PC-9 (cell line): ENCODE measurements at regions not wholly inside any gene's neighbourhood (a gene's known extent, or its start where the extent isn't known, plus 50 kb on each side); places are given as distances from the start of the nearest gene placed in this dataset.

Experiments used
- BruUV-seq: library from RNA; stranded (reverse); fragments of 400-500 nt; replicated peaks from 2 replicates; lab custom pipeline; 2021; lab: Mats Ljungman, UMichigan
- CTCF ChIA-PET: fragments of 300-600 bp; sonication (Branson Sonifier 250); formaldehyde crosslinking; loops from one replicate; lab custom pipeline; 2022; ENCODE audit warnings: antibody characterized with exemption; lab: Charles Lee
- POLR2A ChIA-PET: fragments of 300-600 bp; sonication (Branson Sonifier 250); formaldehyde crosslinking; loops from one replicate; lab custom pipeline; 2022; ENCODE audit warnings: antibody characterized with exemption; ENCODE audit not compliant: unreplicated experiment; lab: Charles Lee
- DNase-seq, 2 experiments: peaks; one replicate each; pipeline versions ENCODE4 v3.0.0 to v3.0.0-alpha.2; 2015 to 2022; ENCODE audit warnings: mixed read lengths in 1 of 2
- H2AFZ ChIP-seq: fragments of 200-600 bp; sonication (generic); 2 replicates; pipeline ENCODE4 v1.8.1; 2017; ENCODE audit warnings: antibody characterized with exemption
- H3F3A ChIP-seq: fragments of 200-600 bp; sonication (generic); 2 replicates; pipeline ENCODE4 v1.8.1; 2017; ENCODE audit warnings: antibody characterized with exemption, mild to moderate bottlenecking, low read depth; ENCODE audit not compliant: insufficient read depth
- H3K27ac ChIP-seq: fragments of 200-600 bp; sonication (generic); 2 replicates; pipeline ENCODE4 v1.6.1; 2016; ENCODE audit warnings: mixed run types
- H3K27me3 ChIP-seq: fragments of 200-600 bp; sonication (generic); 2 replicates; pipeline ENCODE4 v1.6.1; 2016; ENCODE audit warnings: low read depth, mixed run types; ENCODE audit not compliant: insufficient read depth
- H3K36me3 ChIP-seq: fragments of 200-600 bp; sonication (generic); 2 replicates; pipeline ENCODE4 v1.6.1; 2016; ENCODE audit warnings: low read depth, mixed run types
- H3K4me1 ChIP-seq: fragments of 200-600 bp; sonication (generic); replicated peaks from 2 replicates; pipeline ENCODE4 v1.6.1; 2016; ENCODE audit warnings: mixed run types; ENCODE audit not compliant: insufficient read depth
- H3K4me2 ChIP-seq: fragments of 200-600 bp; sonication (generic); 2 replicates; pipeline ENCODE4 v1.6.1; 2017; ENCODE audit warnings: mixed run types
- H3K4me3 ChIP-seq: fragments of 200-600 bp; sonication (generic); 2 replicates; pipeline ENCODE4 v1.6.1; 2016; ENCODE audit warnings: mixed run types
- H3K79me2 ChIP-seq: fragments of 200-600 bp; sonication (generic); 2 replicates; pipeline ENCODE4 v1.6.1; 2017; ENCODE audit warnings: low read depth, mixed run types
- H3K9me2 ChIP-seq: fragments of 200-600 bp; sonication (generic); 2 replicates; pipeline ENCODE4 v1.8.1; 2017; ENCODE audit warnings: mild to moderate bottlenecking; ENCODE audit not compliant: insufficient read depth
- H3K9me3 ChIP-seq: fragments of 200-600 bp; sonication (generic); 2 replicates; pipeline ENCODE4 v1.8.1; 2016; ENCODE audit warnings: low read depth; ENCODE audit not compliant: insufficient read depth
- H4K20me1 ChIP-seq: fragments of 200-600 bp; sonication (generic); 2 replicates; pipeline ENCODE4 v1.8.1; 2017; ENCODE audit not compliant: insufficient read depth
- CTCF ChIP-seq: fragments of 200-600 bp; sonication (generic); conservative IDR thresholded peaks from 2 replicates; pipeline ENCODE4 v1.6.1; 2017; ENCODE audit warnings: mixed run types, antibody characterized with exemption, mild to moderate bottlenecking, moderate library complexity
- EZH2 ChIP-seq: fragments of 200-600 bp; sonication (generic); IDR thresholded peaks from 2 replicates; pipeline ENCODE4 v1.8.0; 2017; ENCODE audit warnings: antibody characterized with exemption, low read depth
- intact Hi-C: fragments of 100-400 bp; cut with micrococcal nuclease; formaldehyde crosslinking; loops from one replicate; pipeline ENCODE4 v1.10.0; 2022; ENCODE audit not compliant: unreplicated experiment

DNA sequence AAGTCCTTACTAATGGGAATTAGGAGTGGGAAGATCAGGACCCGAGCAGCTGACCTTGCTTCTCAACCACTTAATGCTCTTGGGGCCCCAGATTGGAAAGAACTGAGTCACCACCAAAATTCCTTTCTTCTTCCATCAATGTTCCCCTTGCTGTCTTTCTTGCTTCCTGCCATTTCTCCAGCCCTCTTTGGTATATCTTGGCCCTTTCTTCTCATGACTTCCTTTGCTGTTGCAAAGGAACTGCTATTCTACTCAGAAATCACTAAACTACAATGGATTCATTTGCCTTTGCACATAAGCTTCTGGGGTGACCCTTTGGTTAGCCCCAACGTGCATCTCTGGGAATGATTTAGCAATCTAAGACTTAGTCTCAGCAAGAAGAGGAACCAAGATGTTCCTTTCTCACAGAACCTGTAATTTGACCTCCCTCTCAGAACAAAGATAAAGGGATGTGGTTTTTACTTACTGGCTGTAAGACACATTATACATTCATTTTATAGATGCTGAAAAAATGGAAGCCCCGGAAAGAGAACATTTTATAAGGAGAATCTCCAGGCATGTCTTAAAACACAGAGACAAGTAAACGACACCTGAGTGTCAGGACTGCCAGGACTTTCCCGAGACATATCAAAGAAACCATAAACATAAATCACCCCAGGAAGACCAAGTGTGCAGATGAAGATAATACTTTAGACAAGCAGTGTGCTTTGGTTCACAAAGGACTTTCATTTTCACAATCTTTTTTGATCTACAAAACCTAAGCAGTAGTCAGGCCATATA is 99.0 kb upstream of the TNFAIP3 start:
- H3K4me3 ChIP-seq, result no peak overlapping the region
- H2AFZ ChIP-seq, result no peak overlapping the region
- DNase-seq, result no peak
- H3K27me3 ChIP-seq, result no peaks in the 10 kb centered on the region
- ChIA-PET CTCF (interaction anchor here (0.7 kb wide), 1 partner anchor 341 kb away, joined by 3 read pairs; no protein-coding TSS in a partner anchor), POLR2A (no interaction called here)
- H3K9me3 ChIP-seq, result no peaks in the 10 kb centered on the region; the same call in 1 of the 2 replicates
- no TSS peak for BruUV-seq
- no peak overlapping the region for H3K4me2 ChIP-seq
- intact Hi-C loops, result no loop called here
- TF ChIP-seq EZH2 (no peak), CTCF (no peak)
- no peaks in the 10 kb centered on the region for H3K9me2 ChIP-seq
- H3F3A ChIP-seq, result peaks cover 27% of the 10 kb centered on the region
- no peaks in the 10 kb centered on the region for H3K36me3 ChIP-seq
- H3K27ac ChIP-seq, result no peak overlapping the region
- no peaks in the 10 kb centered on the region for H4K20me1 ChIP-seq
- no peaks in the 10 kb centered on the region for H3K79me2 ChIP-seq
- peaks cover 36% of the 10 kb centered on the region for H3K4me1 ChIP-seq

GRCh38 chr6:137768935-137769334 is 98.1 kb upstream of the TNFAIP3 start:
- no peak for DNase-seq
- Histone ChIP-seq H3K79me2 (no peaks in the 10 kb centered on the region), H3K9me3 (no peaks in the 10 kb centered on the region; the same call in 1 of the 2 replicates), H3K27me3 (no peaks in the 10 kb centered on the region), H3K4me3 (no peak overlapping the region), H2AFZ (no peak overlapping the region), H3K4me2 (no peak overlapping the region), H4K20me1 (no peaks in the 10 kb centered on the region), H3F3A (peaks cover 19% of the 10 kb centered on the region), H3K4me1 (peaks cover 27% of the 10 kb centered on the region), H3K27ac (no peak overlapping the region), H3K9me2 (no peaks in the 10 kb centered on the region), H3K36me3 (no peaks in the 10 kb centered on the region)
- ChIA-PET POLR2A (no interaction called here), CTCF (no interaction called here)
- TF ChIP-seq CTCF, result no peak
- intact Hi-C loops, result no loop called here
- no TSS peak for BruUV-seq

GRCh38 chr6:137769797-137770362 is 97.2 kb upstream of the TNFAIP3 start:
- Histone ChIP-seq H3K79me2 (no peaks in the 10 kb centered on the region), H3K4me1 (peaks cover 18% of the 10 kb centered on the region), H3F3A (peaks cover 9% of the 10 kb centered on the region), H3K4me3 (no peak overlapping the region), H4K20me1 (no peaks in the 10 kb centered on the region), H2AFZ (no peak overlapping the region), H3K27me3 (no peaks in the 10 kb centered on the region), H3K9me3 (no peaks in the 10 kb centered on the region; the same call in 1 of the 2 replicates), H3K4me2 (no peak overlapping the region), H3K36me3 (no peaks in the 10 kb centered on the region), H3K9me2 (no peaks in the 10 kb centered on the region), H3K27ac (no peak overlapping the region)
- CTCF ChIA-PET, result no interaction called here
- no peak for TF ChIP-seq EZH2
- intact Hi-C loops, result no loop called here
- no TSS peak for BruUV-seq
- DNase-seq, result no peak
- POLR2A ChIA-PET, result no interaction called here
